ENCODE measurements at regions not wholly inside any gene's neighbourhood (a gene's known extent, or its start where the extent isn't known, plus 50 kb on each side); places are given as distances from the start of the nearest gene placed in this dataset.
A peak's percentile ranks its signal among the peaks of the same experiment; 100 is the strongest.

- Histone ChIP-seq H3K56ac (replicated peaks; ENCODE audit: insufficient read length, low read depth, low read length) (no peak overlapping the region), H3K79me1 (ENCODE audit: low read depth, low read length) (peaks cover 2% of the 10 kb centered on the region; the same call in 1 of the 2 replicates), H3K27ac (ENCODE audit: low read depth, low read length) (no peak overlapping the region), H3K23me2 (ENCODE audit: low read depth, low read length) (no peaks in the 10 kb centered on the region), H4K91ac (replicated peaks; ENCODE audit: insufficient read length, low read length) (no peak overlapping the region), H3K4me2 (ENCODE audit: insufficient read depth in 1 of 2, low read depth in 2 of 2, low read length in 2 of 2) (no peak overlapping the region), H2BK15ac (ENCODE audit: low read length) (no peak overlapping the region), H3K4ac (replicated peaks; ENCODE audit: insufficient read length, low read depth, low read length) (no peak overlapping the region), H4K20me1 (replicated peaks in 1 of 2; ENCODE audit: control insufficient read depth in 1 of 2, insufficient read depth in 2 of 2, low read length in 2 of 2) (no peaks in the 10 kb centered on the region), H2BK120ac (replicated peaks; ENCODE audit: low read depth, low read length) (no peak overlapping the region), H2BK5ac (ENCODE audit: low read depth, low read length) (no peak overlapping the region), H3K4me1 (replicated peaks in 1 of 4; ENCODE audit: control insufficient read depth in 3 of 4, insufficient read depth in 4 of 4, low read length in 3 of 4) (no peaks in the 10 kb centered on the region), H2AFZ (ENCODE audit: low read length) (no peak overlapping the region), H4K5ac (ENCODE audit: insufficient read length, low read depth, low read length) (no peak overlapping the region), H3K9me3 (ENCODE audit: insufficient read depth in 2 of 2, low read depth in 1 of 2, low read length in 1 of 2) (peaks cover 14 to 17% of the 10 kb centered on the region in 2 experiments; a peak in 3 of 4 replicates), H3K4me3 (ENCODE audit: extremely low read depth in 1 of 4, insufficient read depth in 2 of 4, low read depth in 3 of 4, low read length in 4 of 4) (no peak overlapping the region), H3K36me3 (ENCODE audit: control insufficient read depth in 2 of 4, insufficient read depth in 4 of 4, low read length in 3 of 4) (peaks cover 0 to 14% (median 3%) of the 10 kb centered on the region in 4 experiments; a peak in 3 of 8 replicates), H2AK5ac (ENCODE audit: low read depth, low read length) (no peak overlapping the region), H2BK12ac (ENCODE audit: low read depth, low read length) (no peak overlapping the region), H3K18ac (ENCODE audit: extremely low read depth, low read length) (no peak overlapping the region), H4K8ac (ENCODE audit: extremely low read depth, insufficient read depth, low read length) (no peak overlapping the region), H3K23ac (ENCODE audit: insufficient read length) (no peak overlapping the region), H3K9ac (replicated peaks in 1 of 4; ENCODE audit: extremely low read depth in 1 of 4, low read depth in 3 of 4, low read length in 3 of 4) (no peak overlapping the region), H3K79me2 (ENCODE audit: control insufficient read depth in 1 of 2, insufficient read depth in 2 of 2, low read length in 2 of 2) (no peaks in the 10 kb centered on the region), H2BK20ac (ENCODE audit: low read length) (no peak overlapping the region), H3K14ac (ENCODE audit: insufficient read length) (no peak overlapping the region), H3K27me3 (replicated peaks in 1 of 4; ENCODE audit: control insufficient read depth in 3 of 4, extremely low read depth in 1 of 4, insufficient read depth in 3 of 4, low read length in 3 of 4) (no peaks in the 10 kb centered on the region)
- FAIRE-seq (no peak), DNase-seq (ENCODE audit: low read depth in 1 of 2, low spot score in 2 of 2) (no peak)
- WGBS, 2 experiments (ENCODE audit: extremely low coverage in 1 of 2, insufficient coverage in 1 of 2, insufficient read length in 1 of 2, insufficient replicate concordance in 2 of 2, low coverage in 1 of 2, low lambda C conversion rate in 2 of 2, missing lambda C conversion rate in 1 of 2), result 95% methylated on average over 1 of the region's 1 CpG; no CpG with 5 or more reads in 1 of the 2 experiments
- ChIA-PET CTCF (ENCODE audit: partially characterized antibody) (no interaction called here), POLR2A (ENCODE audit: partially characterized antibody) (no interaction called here)
- TF ChIP-seq CBX5 (IDR thresholded peaks at IDR 0.05; ENCODE audit: low read depth, low read length) (no peak), TAF7 (optimal IDR thresholded peaks at IDR 0.05; ENCODE audit: borderline replicate concordance, low read depth, low read length) (no peak), USF2 (IDR thresholded peaks at IDR 0.05; ENCODE audit: low read length) (no peak), ATF3 (IDR thresholded peaks at IDR 0.05; ENCODE audit: insufficient read depth, low read depth, low read length) (no peak), CEBPB (IDR thresholded peaks at IDR 0.05; ENCODE audit: low read depth, low read length) (peak; percentile 84; the same call in 1 of the 2 replicates), TCF12 (IDR thresholded peaks at IDR 0.05; ENCODE audit: low read depth, low read length) (no peak), NRF1 (IDR thresholded peaks at IDR 0.05; ENCODE audit: low read depth, low read length) (no peak)
Observed at GRCh38 chr5:25399878-25400480, 755.2 kb upstream of the CDH10 start.

All from H1 (cell line).